EL (cell line): ENCODE measurements at regions not wholly inside any gene's neighbourhood (a gene's known extent, or its start where the extent isn't known, plus 50 kb on each side); places are given as distances from the start of the nearest gene placed in this dataset.

Experiments used
- DNase-seq: peaks from one replicate; pipeline ENCODE4 v3.0.0-alpha.2; 2016

DNA sequence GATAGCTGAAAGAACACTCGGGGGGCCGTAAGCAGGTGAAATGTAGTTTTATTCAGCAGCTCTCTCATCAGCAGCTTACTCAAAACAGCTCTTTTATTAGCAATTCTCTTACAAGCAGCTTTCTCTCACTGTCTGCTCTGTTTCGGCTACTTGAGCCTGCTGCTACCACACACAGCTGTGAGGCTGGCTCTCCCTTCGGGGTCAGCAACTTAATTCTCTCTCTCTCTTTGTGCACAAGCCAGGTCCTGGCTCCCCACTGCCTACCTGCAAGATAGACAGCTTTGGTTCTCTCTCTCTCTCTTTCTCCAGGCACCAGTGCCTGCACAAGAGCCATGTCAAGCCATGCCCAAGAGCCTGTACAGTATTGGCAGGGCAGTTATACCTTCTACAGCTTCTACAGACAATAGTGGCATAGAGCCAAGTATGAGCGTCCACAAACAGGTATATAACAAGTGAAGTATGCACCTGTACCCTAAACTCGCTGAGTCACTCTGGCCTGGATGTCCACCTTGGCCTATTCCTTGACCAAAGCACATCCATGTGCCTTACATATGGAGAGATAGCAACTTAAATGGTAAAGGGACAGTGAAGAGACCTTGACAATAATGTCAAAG, 110.8 kb downstream of the MTNR1B start:
- DNase-seq: no peak

DNA sequence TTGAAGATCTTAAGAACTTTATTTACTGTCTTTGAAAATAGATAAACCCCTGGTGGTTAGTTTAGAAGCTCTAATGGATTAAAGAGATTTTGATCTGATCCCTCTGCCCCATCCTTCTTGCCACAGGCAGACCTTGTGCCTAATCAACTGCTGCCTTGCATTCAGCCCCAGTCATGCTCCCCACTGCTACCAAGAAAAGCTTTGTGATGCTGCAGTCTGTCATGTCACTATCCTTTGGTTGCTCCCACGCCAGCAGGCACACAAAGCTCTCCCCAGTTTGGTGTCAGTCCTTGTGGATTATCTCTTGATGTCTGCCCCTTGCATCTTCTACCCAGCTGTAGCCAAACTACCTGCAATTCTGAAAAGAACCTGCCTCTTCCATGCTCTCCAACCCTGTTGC, 112.2 kb downstream of the MTNR1B start:
- no peak for DNase-seq

DNA sequence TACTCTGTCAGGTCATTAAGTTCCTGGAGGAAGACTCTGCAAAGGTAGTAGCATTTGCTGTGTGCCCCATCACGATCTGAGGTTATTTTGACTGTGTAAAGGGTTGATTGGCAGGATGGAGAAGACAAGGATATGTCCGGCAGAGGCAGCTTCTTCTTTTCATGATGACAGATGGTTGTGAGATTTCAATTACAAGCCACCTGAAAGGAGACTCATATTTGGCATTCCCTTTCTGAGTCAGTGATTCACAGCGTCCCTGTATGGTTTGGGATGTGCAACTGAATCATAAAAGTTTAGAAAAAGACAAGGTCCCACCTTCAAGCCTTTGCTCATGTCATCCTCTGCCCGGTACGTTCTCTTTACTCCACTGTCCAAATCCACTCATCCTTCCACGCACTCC, 113.4 kb downstream of the MTNR1B start:
- DNase-seq: no peak

DNA sequence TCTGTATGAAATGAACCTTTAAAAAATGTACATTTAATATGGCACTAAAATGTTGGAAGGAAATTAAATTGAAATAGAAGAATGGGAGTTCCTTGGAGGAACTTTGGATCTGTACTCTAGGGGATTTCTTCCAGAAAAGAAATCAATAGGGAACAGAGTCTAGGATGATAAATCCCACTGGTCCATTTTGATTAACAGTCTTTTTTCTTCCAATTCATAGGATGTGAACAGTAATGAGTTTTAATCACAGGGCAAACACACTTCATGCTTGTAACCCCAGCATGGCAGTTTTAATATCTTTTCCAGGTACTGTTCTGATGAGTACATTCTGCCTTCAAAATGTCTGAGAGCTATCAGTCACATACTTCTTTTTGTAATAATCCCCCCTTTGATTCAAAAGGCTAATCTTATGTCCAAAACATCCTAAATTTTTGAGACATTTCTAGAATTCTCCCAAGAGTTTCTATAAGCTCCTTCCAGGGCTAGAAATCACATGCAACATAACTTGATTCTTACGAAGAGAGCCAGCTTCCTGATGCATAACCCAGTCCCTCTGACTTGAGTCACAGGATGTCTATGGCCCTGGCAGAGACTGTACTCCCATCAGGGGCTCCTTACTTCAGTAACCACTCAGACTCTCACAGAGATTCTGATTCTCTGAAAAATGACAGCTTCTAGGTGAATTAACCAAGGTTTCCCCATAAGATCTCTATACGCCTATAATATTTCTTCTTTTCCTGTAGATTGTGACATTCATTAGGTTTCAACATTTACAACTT, 112.9 kb downstream of the SLC36A4 start:
- no peak for DNase-seq

DNA sequence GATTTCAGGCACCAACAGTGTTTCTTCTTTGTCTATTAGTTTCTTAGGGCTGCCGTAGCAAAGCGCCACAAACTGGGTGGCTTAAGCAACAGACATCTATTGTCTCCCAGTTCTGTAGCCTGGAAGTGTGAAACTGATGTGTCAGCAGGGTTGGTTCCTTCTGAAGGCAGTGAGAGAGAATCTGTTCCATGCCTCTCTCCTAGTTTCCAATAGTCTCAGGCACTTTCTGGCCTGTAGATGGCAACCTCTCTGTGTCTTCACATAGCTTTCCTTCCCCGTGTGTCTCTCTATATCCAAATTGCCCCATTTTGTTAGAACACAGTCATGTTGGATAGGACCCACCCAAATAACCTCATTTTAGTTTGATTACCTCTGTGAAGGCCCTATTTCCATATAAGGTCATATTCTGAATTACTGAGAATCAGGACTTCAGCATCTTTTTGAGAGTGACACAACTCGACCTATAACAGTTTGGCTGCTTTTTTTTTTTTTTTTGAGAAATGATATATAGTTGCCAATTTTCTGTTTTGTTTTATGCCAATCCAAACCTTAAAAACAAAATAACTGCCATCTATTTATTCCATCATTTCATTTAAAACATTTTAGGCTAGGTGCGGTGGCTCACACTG, 108.2 kb downstream of the SLC36A4 start:
- peak; percentile 62 for DNase-seq
